H9 (cell line): ENCODE measurements at regions not wholly inside any gene's neighbourhood (a gene's known extent, or its start where the extent isn't known, plus 50 kb on each side); places are given as distances from the start of the nearest gene placed in this dataset.

Experiments
- DNase-seq: peaks from one replicate; pipeline ENCODE4 v3.0.0-alpha.2; 2017
- H2AFZ ChIP-seq: one replicate; pipeline ENCODE4 v1.6.1; 2013; ENCODE audit warnings: mild to moderate bottlenecking, low read length, control low read depth, moderate library complexity
- H2AK5ac ChIP-seq: 2 replicates; pipeline ENCODE4 v1.6.1; 2013; ENCODE audit warnings: low read length, control low read depth, mixed read lengths; ENCODE audit not compliant: insufficient read length
- H2BK120ac ChIP-seq: one replicate; pipeline ENCODE4 v1.6.1; 2013; ENCODE audit warnings: low read depth, mild to moderate bottlenecking, low read length, control low read depth, inconsistent platforms; ENCODE audit not compliant: poor library complexity, severe bottlenecking
- H2BK12ac ChIP-seq: 2 replicates; pipeline ENCODE4 v1.6.1; 2013; ENCODE audit warnings: low read length, control low read depth, mixed read lengths, low read depth; ENCODE audit not compliant: insufficient read length
- H2BK15ac ChIP-seq: 2 replicates; pipeline ENCODE4 v1.6.1; 2013; ENCODE audit warnings: low read depth, low read length, control low read depth
- H2BK20ac ChIP-seq: one replicate; pipeline ENCODE4 v1.6.1; 2013; ENCODE audit warnings: low read depth, mild to moderate bottlenecking, low read length, control low read depth, inconsistent platforms; ENCODE audit not compliant: poor library complexity, severe bottlenecking
- H2BK5ac ChIP-seq: 2 replicates; pipeline ENCODE4 v1.6.1; 2013; ENCODE audit warnings: low read length, control low read depth, mixed read lengths; ENCODE audit not compliant: insufficient read length
- H3K14ac ChIP-seq: 2 replicates; pipeline ENCODE4 v1.6.1; 2013; ENCODE audit warnings: low read length, control low read depth; ENCODE audit not compliant: insufficient read depth
- H3K18ac ChIP-seq: 2 replicates; pipeline ENCODE4 v1.6.1; 2013; ENCODE audit warnings: low read depth, mild to moderate bottlenecking, mixed read lengths, low read length, control low read depth; ENCODE audit not compliant: insufficient read length
- H3K23ac ChIP-seq: 2 replicates; pipeline ENCODE4 v1.6.1; 2013; ENCODE audit warnings: low read length, control low read depth, mixed read lengths, low read depth; ENCODE audit not compliant: insufficient read length
- H3K23me2 ChIP-seq: 2 replicates; pipeline ENCODE4 v1.6.1; 2013; ENCODE audit warnings: low read depth, mild to moderate bottlenecking, mixed read lengths, low read length, control low read depth; ENCODE audit not compliant: insufficient read length, poor library complexity, severe bottlenecking
- H3K27ac ChIP-seq: 2 replicates; pipeline ENCODE4 v1.5.1; 2013; ENCODE audit warnings: low read length, control low read depth, mixed read lengths, low read depth; ENCODE audit not compliant: insufficient read length
- H3K27me3 ChIP-seq: 2 replicates; pipeline ENCODE4 v1.6.1; 2013; ENCODE audit warnings: low read length, control low read depth, inconsistent platforms; ENCODE audit not compliant: insufficient read depth
- H3K4ac ChIP-seq: 2 replicates; pipeline ENCODE4 v1.6.1; 2013; ENCODE audit warnings: low read depth, mild to moderate bottlenecking, control low read depth, inconsistent platforms, low read length, moderate library complexity
- H3K4me1 ChIP-seq: 2 replicates; pipeline ENCODE4 v1.6.1; 2013; ENCODE audit warnings: low read length, control low read depth, inconsistent platforms; ENCODE audit not compliant: insufficient read depth
- H3K4me2 ChIP-seq: 2 replicates; pipeline ENCODE4 v1.6.1; 2013; ENCODE audit warnings: low read length, control low read depth, mixed read lengths; ENCODE audit not compliant: insufficient read length, insufficient read depth
- H3K56ac ChIP-seq: 2 replicates; pipeline ENCODE4 v1.6.1; 2013; ENCODE audit warnings: low read depth, mild to moderate bottlenecking, mixed read lengths, low read length, control low read depth; ENCODE audit not compliant: insufficient read length
- H3K79me1 ChIP-seq: 2 replicates; pipeline ENCODE4 v1.6.1; 2013; ENCODE audit warnings: low read depth, mild to moderate bottlenecking, moderate library complexity, low read length, control low read depth, inconsistent platforms; ENCODE audit not compliant: insufficient read depth, poor library complexity, severe bottlenecking
- H3K79me2 ChIP-seq: 2 replicates; pipeline ENCODE4 v1.6.1; 2013; ENCODE audit warnings: low read length, control low read depth, inconsistent platforms; ENCODE audit not compliant: insufficient read depth
- H3K9ac ChIP-seq: 2 replicates; pipeline ENCODE4 v1.6.1; 2013; ENCODE audit warnings: low read length, control low read depth, mixed read lengths; ENCODE audit not compliant: insufficient read length; ENCODE audit errors: extremely low read depth
- H3K9me3 ChIP-seq: one replicate; pipeline ENCODE4 v1.6.1; 2013; ENCODE audit warnings: low read depth, low read length, inconsistent platforms; ENCODE audit not compliant: control insufficient read depth
- H3T11ph ChIP-seq: one replicate; pipeline ENCODE4 v1.6.1; 2013; ENCODE audit warnings: mild to moderate bottlenecking, low read length, control low read depth, inconsistent platforms
- H4K20me1 ChIP-seq: one replicate; pipeline ENCODE4 v1.6.1; 2013; ENCODE audit not compliant: control insufficient read depth, insufficient read length, insufficient read depth
- H4K5ac ChIP-seq: 2 replicates; pipeline ENCODE4 v1.6.1; 2013; ENCODE audit warnings: low read depth, mild to moderate bottlenecking, mixed read lengths, low read length, control low read depth; ENCODE audit not compliant: insufficient read length
- H4K8ac ChIP-seq: replicated peaks from 2 replicates; pipeline ENCODE4 v1.6.1; 2013; ENCODE audit warnings: low read length, control low read depth, mixed read lengths, low read depth; ENCODE audit not compliant: insufficient read length
- H4K91ac ChIP-seq: 2 replicates; pipeline ENCODE4 v1.6.1; 2013; ENCODE audit warnings: low read depth, mild to moderate bottlenecking, moderate library complexity, mixed read lengths, low read length, control low read depth; ENCODE audit not compliant: insufficient read length
- H3K27ac Mint-ChIP-seq, 3 experiments: 2 replicates in 2 of 3; 3 replicates in 1 of 3; pipeline ENCODE4 v1.8.0; 2020 to 2021; ENCODE audit warnings: mixed read lengths in 3 of 3, mild to moderate bottlenecking in 1 of 3, moderate library complexity in 1 of 3
- H3K27me3 Mint-ChIP-seq: 2 replicates; pipeline ENCODE4 v1.8.0; 2021; ENCODE audit warnings: low read depth, mild to moderate bottlenecking, moderate library complexity, mixed read lengths
- H3K36me3 Mint-ChIP-seq, 3 experiments: 2 replicates in 2 of 3; 3 replicates in 1 of 3; pipeline ENCODE4 v1.8.0; 2020 to 2021; ENCODE audit warnings: low read depth in 3 of 3, mixed read lengths in 3 of 3; ENCODE audit not compliant: insufficient read depth in 1 of 3
- H3K4me1 Mint-ChIP-seq, 2 experiments: 2 replicates each; pipeline ENCODE4 v1.8.0; 2020; ENCODE audit warnings: mixed read lengths in 2 of 2
- H3K4me3 Mint-ChIP-seq, 2 experiments: 2 replicates in 1 of 2; 3 replicates in 1 of 2; pipeline ENCODE4 v1.8.0; 2020 to 2021; ENCODE audit warnings: mild to moderate bottlenecking in 2 of 2, mixed read lengths in 2 of 2, moderate library complexity in 1 of 2
- H3K9me3 Mint-ChIP-seq, 2 experiments: 2 replicates in 1 of 2; 3 replicates in 1 of 2; pipeline ENCODE4 v1.8.0; 2020; ENCODE audit warnings: mild to moderate bottlenecking in 2 of 2, mixed read lengths in 2 of 2, moderate library complexity in 1 of 2
- WGBS: extraction: QIAGEN DNeasy Blood & Tissue Kit; methylation state at CpG from one replicate; pipeline ENCODE4 v1.1.7; 2013; ENCODE audit warnings: missing lambda C conversion rate, low lambda C conversion rate, mixed read lengths; ENCODE audit not compliant: insufficient read length; ENCODE audit errors: extremely low coverage; 5-methylcytosine and 5-hydroxymethylcytosine counted together
- TF ChIP-seq, protein P1 (sequence below): fragments of 200-600 bp; sonication (generic); conservative IDR thresholded peaks from 3 replicates; pipeline ENCODE4 v1.8.0; 2021; ENCODE audit warnings: antibody characterized with exemption, mild to moderate bottlenecking

DNA sequence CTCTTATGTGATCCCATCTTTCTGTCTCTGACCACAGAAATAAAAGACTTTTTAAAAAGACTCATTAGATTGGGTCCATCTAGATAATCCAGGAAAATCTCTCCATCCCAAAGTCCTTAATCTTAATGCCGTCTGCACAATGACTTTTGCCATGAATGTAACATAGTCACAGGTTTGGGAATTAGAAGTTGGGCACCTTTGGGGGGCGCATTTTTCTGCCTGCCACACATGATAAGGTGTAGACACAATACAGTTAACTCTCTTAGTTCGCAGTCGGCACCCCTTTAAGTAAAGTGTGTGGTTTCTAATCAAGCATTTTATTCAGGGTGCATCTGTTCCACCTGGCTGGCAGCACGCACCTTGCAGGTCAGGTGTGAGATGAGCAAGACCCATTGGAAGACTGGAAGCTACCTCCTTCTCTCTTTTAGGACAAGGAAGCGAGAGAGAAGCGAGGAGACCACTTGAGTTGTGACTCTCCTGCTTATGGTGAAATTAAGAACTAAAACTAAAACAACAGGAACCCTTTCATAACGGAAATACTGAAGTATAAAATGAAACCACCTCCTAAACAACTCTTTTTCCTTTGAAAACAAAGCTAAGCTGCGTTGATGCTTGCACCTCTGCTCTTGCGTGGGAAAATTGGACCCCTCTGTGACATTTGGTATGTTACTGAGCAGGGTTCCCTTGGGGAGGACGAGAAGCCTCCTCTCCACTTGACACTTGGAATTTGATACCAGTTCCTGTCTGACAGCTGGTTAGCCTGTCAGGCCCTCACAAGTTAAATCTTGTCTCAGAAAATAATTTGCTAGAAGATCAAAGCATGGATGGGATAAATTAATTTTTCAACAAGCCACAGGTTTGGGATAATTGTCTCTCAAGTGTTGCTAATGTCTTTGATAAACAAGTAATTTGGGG, 304.6 kb upstream of the DMRT1 start:
- WGBS, result no CpG with 5 or more reads among the region's 11 CpGs
- no peaks in the 10 kb centered on the region for H4K20me1 ChIP-seq
- no peak overlapping the region for H2AFZ ChIP-seq
- Mint-ChIP-seq H3K27me3 (no peaks in the 10 kb centered on the region), H3K9me3 (peaks cover 0 to 7% of the 10 kb centered on the region in 2 experiments; a peak in 3 of 5 replicates), H3K27ac (peak overlapping the region in 1 of 3 experiments; percentile 25; a peak in 1 of 7 replicates), H3K36me3 (peaks cover 9 to 11% (median 10%) of the 10 kb centered on the region in 3 experiments; a peak in 5 of 7 replicates), H3K4me1 (peaks cover 20 to 36% of the 10 kb centered on the region in 2 experiments), H3K4me3 (no peak overlapping the region)
- H3K27me3 ChIP-seq, result no peaks in the 10 kb centered on the region
- no peak overlapping the region for H3K4ac ChIP-seq
- H3K18ac ChIP-seq, result no peak overlapping the region
- H2BK12ac ChIP-seq, result no peak overlapping the region
- no peak overlapping the region for H3T11ph ChIP-seq
- peaks cover 11% of the 10 kb centered on the region; the same call in 1 of the 2 replicates for H3K4me1 ChIP-seq
- no peak overlapping the region for H2BK5ac ChIP-seq
- TF ChIP-seq, protein P1, sequence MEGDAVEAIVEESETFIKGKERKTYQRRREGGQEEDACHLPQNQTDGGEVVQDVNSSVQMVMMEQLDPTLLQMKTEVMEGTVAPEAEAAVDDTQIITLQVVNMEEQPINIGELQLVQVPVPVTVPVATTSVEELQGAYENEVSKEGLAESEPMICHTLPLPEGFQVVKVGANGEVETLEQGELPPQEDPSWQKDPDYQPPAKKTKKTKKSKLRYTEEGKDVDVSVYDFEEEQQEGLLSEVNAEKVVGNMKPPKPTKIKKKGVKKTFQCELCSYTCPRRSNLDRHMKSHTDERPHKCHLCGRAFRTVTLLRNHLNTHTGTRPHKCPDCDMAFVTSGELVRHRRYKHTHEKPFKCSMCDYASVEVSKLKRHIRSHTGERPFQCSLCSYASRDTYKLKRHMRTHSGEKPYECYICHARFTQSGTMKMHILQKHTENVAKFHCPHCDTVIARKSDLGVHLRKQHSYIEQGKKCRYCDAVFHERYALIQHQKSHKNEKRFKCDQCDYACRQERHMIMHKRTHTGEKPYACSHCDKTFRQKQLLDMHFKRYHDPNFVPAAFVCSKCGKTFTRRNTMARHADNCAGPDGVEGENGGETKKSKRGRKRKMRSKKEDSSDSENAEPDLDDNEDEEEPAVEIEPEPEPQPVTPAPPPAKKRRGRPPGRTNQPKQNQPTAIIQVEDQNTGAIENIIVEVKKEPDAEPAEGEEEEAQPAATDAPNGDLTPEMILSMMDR, result no peak
- no peak overlapping the region for H3K23ac ChIP-seq
- no peak overlapping the region for H3K9ac ChIP-seq
- H4K8ac ChIP-seq, result no peak overlapping the region
- no peak for DNase-seq
- H3K4me2 ChIP-seq, result no peak overlapping the region
- no peak overlapping the region for H4K5ac ChIP-seq
- no peak overlapping the region for H2BK15ac ChIP-seq
- H4K91ac ChIP-seq, result no peak overlapping the region
- no peak overlapping the region for H2BK120ac ChIP-seq
- no peak overlapping the region for H3K14ac ChIP-seq
- H3K9me3 ChIP-seq, result no peaks in the 10 kb centered on the region
- no peak overlapping the region for H2BK20ac ChIP-seq
- H3K27ac ChIP-seq, result no peak overlapping the region
- peaks cover 2% of the 10 kb centered on the region; the same call in 1 of the 2 replicates for H3K79me2 ChIP-seq
- no peaks in the 10 kb centered on the region for H3K79me1 ChIP-seq
- no peak overlapping the region for H3K56ac ChIP-seq
- no peak overlapping the region for H2AK5ac ChIP-seq
- H3K23me2 ChIP-seq, result no peaks in the 10 kb centered on the region
